H9 (cell line): ENCODE measurements at regions not wholly inside any gene's neighbourhood (a gene's known extent, or its start where the extent isn't known, plus 50 kb on each side); places are given as distances from the start of the nearest gene placed in this dataset.

Source experiments
- DNase-seq: peaks from one replicate; pipeline ENCODE4 v3.0.0-alpha.2; 2017
- H2AFZ ChIP-seq: one replicate; pipeline ENCODE4 v1.6.1; 2013; ENCODE audit warnings: mild to moderate bottlenecking, low read length, control low read depth, moderate library complexity
- H2AK5ac ChIP-seq: 2 replicates; pipeline ENCODE4 v1.6.1; 2013; ENCODE audit warnings: low read length, control low read depth, mixed read lengths; ENCODE audit not compliant: insufficient read length
- H2BK120ac ChIP-seq: one replicate; pipeline ENCODE4 v1.6.1; 2013; ENCODE audit warnings: low read depth, mild to moderate bottlenecking, low read length, control low read depth, inconsistent platforms; ENCODE audit not compliant: poor library complexity, severe bottlenecking
- H2BK12ac ChIP-seq: 2 replicates; pipeline ENCODE4 v1.6.1; 2013; ENCODE audit warnings: low read length, control low read depth, mixed read lengths, low read depth; ENCODE audit not compliant: insufficient read length
- H2BK15ac ChIP-seq: 2 replicates; pipeline ENCODE4 v1.6.1; 2013; ENCODE audit warnings: low read depth, low read length, control low read depth
- H2BK20ac ChIP-seq: one replicate; pipeline ENCODE4 v1.6.1; 2013; ENCODE audit warnings: low read depth, mild to moderate bottlenecking, low read length, control low read depth, inconsistent platforms; ENCODE audit not compliant: poor library complexity, severe bottlenecking
- H2BK5ac ChIP-seq: 2 replicates; pipeline ENCODE4 v1.6.1; 2013; ENCODE audit warnings: low read length, control low read depth, mixed read lengths; ENCODE audit not compliant: insufficient read length
- H3K14ac ChIP-seq: 2 replicates; pipeline ENCODE4 v1.6.1; 2013; ENCODE audit warnings: low read length, control low read depth; ENCODE audit not compliant: insufficient read depth
- H3K18ac ChIP-seq: 2 replicates; pipeline ENCODE4 v1.6.1; 2013; ENCODE audit warnings: low read depth, mild to moderate bottlenecking, mixed read lengths, low read length, control low read depth; ENCODE audit not compliant: insufficient read length
- H3K23ac ChIP-seq: 2 replicates; pipeline ENCODE4 v1.6.1; 2013; ENCODE audit warnings: low read length, control low read depth, mixed read lengths, low read depth; ENCODE audit not compliant: insufficient read length
- H3K23me2 ChIP-seq: 2 replicates; pipeline ENCODE4 v1.6.1; 2013; ENCODE audit warnings: low read depth, mild to moderate bottlenecking, mixed read lengths, low read length, control low read depth; ENCODE audit not compliant: insufficient read length, poor library complexity, severe bottlenecking
- H3K27ac ChIP-seq: 2 replicates; pipeline ENCODE4 v1.5.1; 2013; ENCODE audit warnings: low read length, control low read depth, mixed read lengths, low read depth; ENCODE audit not compliant: insufficient read length
- H3K27me3 ChIP-seq: 2 replicates; pipeline ENCODE4 v1.6.1; 2013; ENCODE audit warnings: low read length, control low read depth, inconsistent platforms; ENCODE audit not compliant: insufficient read depth
- H3K4ac ChIP-seq: 2 replicates; pipeline ENCODE4 v1.6.1; 2013; ENCODE audit warnings: low read depth, mild to moderate bottlenecking, control low read depth, inconsistent platforms, low read length, moderate library complexity
- H3K4me1 ChIP-seq: 2 replicates; pipeline ENCODE4 v1.6.1; 2013; ENCODE audit warnings: low read length, control low read depth, inconsistent platforms; ENCODE audit not compliant: insufficient read depth
- H3K4me2 ChIP-seq: 2 replicates; pipeline ENCODE4 v1.6.1; 2013; ENCODE audit warnings: low read length, control low read depth, mixed read lengths; ENCODE audit not compliant: insufficient read length, insufficient read depth
- H3K56ac ChIP-seq: 2 replicates; pipeline ENCODE4 v1.6.1; 2013; ENCODE audit warnings: low read depth, mild to moderate bottlenecking, mixed read lengths, low read length, control low read depth; ENCODE audit not compliant: insufficient read length
- H3K79me1 ChIP-seq: 2 replicates; pipeline ENCODE4 v1.6.1; 2013; ENCODE audit warnings: low read depth, mild to moderate bottlenecking, moderate library complexity, low read length, control low read depth, inconsistent platforms; ENCODE audit not compliant: insufficient read depth, poor library complexity, severe bottlenecking
- H3K79me2 ChIP-seq: 2 replicates; pipeline ENCODE4 v1.6.1; 2013; ENCODE audit warnings: low read length, control low read depth, inconsistent platforms; ENCODE audit not compliant: insufficient read depth
- H3K9ac ChIP-seq: 2 replicates; pipeline ENCODE4 v1.6.1; 2013; ENCODE audit warnings: low read length, control low read depth, mixed read lengths; ENCODE audit not compliant: insufficient read length; ENCODE audit errors: extremely low read depth
- H3K9me3 ChIP-seq: one replicate; pipeline ENCODE4 v1.6.1; 2013; ENCODE audit warnings: low read depth, low read length, inconsistent platforms; ENCODE audit not compliant: control insufficient read depth
- H3T11ph ChIP-seq: one replicate; pipeline ENCODE4 v1.6.1; 2013; ENCODE audit warnings: mild to moderate bottlenecking, low read length, control low read depth, inconsistent platforms
- H4K20me1 ChIP-seq: one replicate; pipeline ENCODE4 v1.6.1; 2013; ENCODE audit not compliant: control insufficient read depth, insufficient read length, insufficient read depth
- H4K5ac ChIP-seq: 2 replicates; pipeline ENCODE4 v1.6.1; 2013; ENCODE audit warnings: low read depth, mild to moderate bottlenecking, mixed read lengths, low read length, control low read depth; ENCODE audit not compliant: insufficient read length
- H4K8ac ChIP-seq: replicated peaks from 2 replicates; pipeline ENCODE4 v1.6.1; 2013; ENCODE audit warnings: low read length, control low read depth, mixed read lengths, low read depth; ENCODE audit not compliant: insufficient read length
- H4K91ac ChIP-seq: 2 replicates; pipeline ENCODE4 v1.6.1; 2013; ENCODE audit warnings: low read depth, mild to moderate bottlenecking, moderate library complexity, mixed read lengths, low read length, control low read depth; ENCODE audit not compliant: insufficient read length
- H3K27ac Mint-ChIP-seq, 3 experiments: 2 replicates in 2 of 3; 3 replicates in 1 of 3; pipeline ENCODE4 v1.8.0; 2020 to 2021; ENCODE audit warnings: mixed read lengths in 3 of 3, mild to moderate bottlenecking in 1 of 3, moderate library complexity in 1 of 3
- H3K27me3 Mint-ChIP-seq: 2 replicates; pipeline ENCODE4 v1.8.0; 2021; ENCODE audit warnings: low read depth, mild to moderate bottlenecking, moderate library complexity, mixed read lengths
- H3K36me3 Mint-ChIP-seq, 3 experiments: 2 replicates in 2 of 3; 3 replicates in 1 of 3; pipeline ENCODE4 v1.8.0; 2020 to 2021; ENCODE audit warnings: low read depth in 3 of 3, mixed read lengths in 3 of 3; ENCODE audit not compliant: insufficient read depth in 1 of 3
- H3K4me1 Mint-ChIP-seq, 2 experiments: 2 replicates each; pipeline ENCODE4 v1.8.0; 2020; ENCODE audit warnings: mixed read lengths in 2 of 2
- H3K4me3 Mint-ChIP-seq, 2 experiments: 2 replicates in 1 of 2; 3 replicates in 1 of 2; pipeline ENCODE4 v1.8.0; 2020 to 2021; ENCODE audit warnings: mild to moderate bottlenecking in 2 of 2, mixed read lengths in 2 of 2, moderate library complexity in 1 of 2
- H3K9me3 Mint-ChIP-seq, 2 experiments: 2 replicates in 1 of 2; 3 replicates in 1 of 2; pipeline ENCODE4 v1.8.0; 2020; ENCODE audit warnings: mild to moderate bottlenecking in 2 of 2, mixed read lengths in 2 of 2, moderate library complexity in 1 of 2
- WGBS: extraction: QIAGEN DNeasy Blood & Tissue Kit; methylation state at CpG from one replicate; pipeline ENCODE4 v1.1.7; 2013; ENCODE audit warnings: missing lambda C conversion rate, low lambda C conversion rate, mixed read lengths; ENCODE audit not compliant: insufficient read length; ENCODE audit errors: extremely low coverage; 5-methylcytosine and 5-hydroxymethylcytosine counted together
- TF ChIP-seq, protein P1 (sequence below): fragments of 200-600 bp; sonication (generic); conservative IDR thresholded peaks from 3 replicates; pipeline ENCODE4 v1.8.0; 2021; ENCODE audit warnings: antibody characterized with exemption, mild to moderate bottlenecking

DNA sequence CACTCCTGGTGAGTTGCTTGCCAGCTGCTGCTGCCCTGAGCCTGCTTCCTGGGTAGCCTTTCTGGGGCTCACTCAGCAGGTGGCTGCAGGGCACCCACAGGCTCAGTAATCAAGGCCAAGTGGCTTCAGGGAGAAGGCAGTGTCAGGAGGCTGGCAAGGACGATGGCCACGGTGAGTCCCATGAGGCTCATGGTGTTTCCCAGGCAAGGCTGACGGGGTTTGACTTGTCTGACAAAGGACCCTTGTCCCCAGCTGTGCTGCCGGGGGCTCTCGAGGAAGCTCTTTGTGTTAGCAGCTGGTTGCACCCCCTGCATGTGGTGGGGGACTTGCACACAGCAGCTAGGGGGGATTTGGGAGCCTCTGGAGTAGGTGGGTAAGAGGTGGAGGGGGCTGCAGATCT is 190.5 kb upstream of the C1orf174 start:
- no peaks in the 10 kb centered on the region for H3K27me3 ChIP-seq
- H2BK5ac ChIP-seq: no peak overlapping the region
- no peak overlapping the region for H2BK120ac ChIP-seq
- H3K27ac Mint-ChIP-seq: no peak overlapping the region
- H3K79me1 ChIP-seq: no peaks in the 10 kb centered on the region
- H3K56ac ChIP-seq: no peak overlapping the region
- no peaks in the 10 kb centered on the region for H3K4me1 ChIP-seq
- H3T11ph ChIP-seq: no peak overlapping the region
- TF ChIP-seq, protein P1, sequence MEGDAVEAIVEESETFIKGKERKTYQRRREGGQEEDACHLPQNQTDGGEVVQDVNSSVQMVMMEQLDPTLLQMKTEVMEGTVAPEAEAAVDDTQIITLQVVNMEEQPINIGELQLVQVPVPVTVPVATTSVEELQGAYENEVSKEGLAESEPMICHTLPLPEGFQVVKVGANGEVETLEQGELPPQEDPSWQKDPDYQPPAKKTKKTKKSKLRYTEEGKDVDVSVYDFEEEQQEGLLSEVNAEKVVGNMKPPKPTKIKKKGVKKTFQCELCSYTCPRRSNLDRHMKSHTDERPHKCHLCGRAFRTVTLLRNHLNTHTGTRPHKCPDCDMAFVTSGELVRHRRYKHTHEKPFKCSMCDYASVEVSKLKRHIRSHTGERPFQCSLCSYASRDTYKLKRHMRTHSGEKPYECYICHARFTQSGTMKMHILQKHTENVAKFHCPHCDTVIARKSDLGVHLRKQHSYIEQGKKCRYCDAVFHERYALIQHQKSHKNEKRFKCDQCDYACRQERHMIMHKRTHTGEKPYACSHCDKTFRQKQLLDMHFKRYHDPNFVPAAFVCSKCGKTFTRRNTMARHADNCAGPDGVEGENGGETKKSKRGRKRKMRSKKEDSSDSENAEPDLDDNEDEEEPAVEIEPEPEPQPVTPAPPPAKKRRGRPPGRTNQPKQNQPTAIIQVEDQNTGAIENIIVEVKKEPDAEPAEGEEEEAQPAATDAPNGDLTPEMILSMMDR: no peak
- H3K27me3 Mint-ChIP-seq: peaks cover 5% of the 10 kb centered on the region
- H3K27ac ChIP-seq: no peak overlapping the region
- H2AK5ac ChIP-seq: no peak overlapping the region
- H2BK15ac ChIP-seq: no peak overlapping the region
- no peak overlapping the region for H2AFZ ChIP-seq
- H3K9ac ChIP-seq: no peak overlapping the region
- H3K23me2 ChIP-seq: no peaks in the 10 kb centered on the region
- H4K20me1 ChIP-seq: no peaks in the 10 kb centered on the region
- H3K36me3 Mint-ChIP-seq: peaks cover 0 to 2% (median 0%) of the 10 kb centered on the region in 3 experiments; a peak in 2 of 7 replicates
- DNase-seq: no peak
- H3K4ac ChIP-seq: no peak overlapping the region
- no peak overlapping the region for H3K23ac ChIP-seq
- no peak overlapping the region for H2BK12ac ChIP-seq
- no peak overlapping the region for H4K91ac ChIP-seq
- H3K4me1 Mint-ChIP-seq: no peaks in the 10 kb centered on the region
- H4K8ac ChIP-seq: no peak overlapping the region
- peaks cover 12 to 13% of the 10 kb centered on the region in 2 experiments; a peak in 3 of 5 replicates for H3K9me3 Mint-ChIP-seq
- H2BK20ac ChIP-seq: no peak overlapping the region
- no CpG with 5 or more reads among the region's 5 CpGs for WGBS
- H3K79me2 ChIP-seq: no peaks in the 10 kb centered on the region
- H3K4me2 ChIP-seq: no peak overlapping the region
- no peak overlapping the region for H3K4me3 Mint-ChIP-seq
- no peak overlapping the region for H3K18ac ChIP-seq
- H3K9me3 ChIP-seq: no peaks in the 10 kb centered on the region
- H4K5ac ChIP-seq: no peak overlapping the region
- no peak overlapping the region for H3K14ac ChIP-seq
